ENCODE measurements at regions not wholly inside any gene's neighbourhood (a gene's known extent, or its start where the extent isn't known, plus 50 kb on each side); places are given as distances from the start of the nearest gene placed in this dataset.
A peak's percentile ranks its signal among the peaks of the same experiment; 100 is the strongest.

DNA sequence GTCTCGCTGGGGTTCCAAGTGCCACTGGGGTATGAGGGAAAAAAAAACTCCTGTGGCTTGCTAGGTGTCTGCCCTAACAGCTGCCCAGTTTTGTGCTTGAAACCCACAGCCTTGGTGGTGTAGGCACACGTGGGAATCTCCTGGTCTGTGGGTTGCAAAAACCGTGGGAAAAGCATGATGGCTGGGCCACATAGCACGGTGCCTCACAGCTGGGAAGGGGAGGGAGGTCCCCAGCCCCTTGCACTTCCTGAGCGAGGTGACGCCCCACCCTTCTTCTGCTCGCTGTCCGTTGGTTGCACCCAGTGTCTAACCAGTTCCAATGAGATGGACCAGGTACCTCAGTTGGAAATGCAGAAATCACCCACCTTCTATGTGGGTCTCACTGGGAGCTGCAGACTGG, 144.3 kb downstream of the KBTBD8 start:
- Mint-ChIP-seq H3K36me3 (ENCODE audit: low read depth) (no peaks in the 10 kb centered on the region), H3K27ac (no peak overlapping the region), H3K4me1 (no peaks in the 10 kb centered on the region), H3K27me3 (ENCODE audit: insufficient read depth) (peaks cover 2% of the 10 kb centered on the region), H3K4me3 (no peak overlapping the region), H3K9me3 (peaks cover 16% of the 10 kb centered on the region)
- Histone ChIP-seq H3K4me3 (ENCODE audit: low read length) (no peak overlapping the region), H3K9me3 (ENCODE audit: control insufficient read depth, low read length) (no peaks in the 10 kb centered on the region), H3K27ac (ENCODE audit: low read depth, low read length) (no peak overlapping the region), H3K27me3 (ENCODE audit: control insufficient read depth, insufficient read depth, low read length, poor library complexity, severe bottlenecking) (no peaks in the 10 kb centered on the region), H3K9ac (ENCODE audit: extremely low read depth, low read length, poor library complexity, severe bottlenecking) (no peak overlapping the region), H3K4me1 (ENCODE audit: control insufficient read depth, insufficient read depth, low read length) (no peaks in the 10 kb centered on the region), H3K36me3 (ENCODE audit: control insufficient read depth, insufficient read depth, low read length) (no peaks in the 10 kb centered on the region)
- DNase-seq = no peak
- 91 to 95% methylated on average over 6 to 8 of the region's 8 CpGs for WGBS, 2 experiments (ENCODE audit: insufficient coverage in 1 of 2, insufficient read length in 1 of 2)
- TF ChIP-seq, protein P1, sequence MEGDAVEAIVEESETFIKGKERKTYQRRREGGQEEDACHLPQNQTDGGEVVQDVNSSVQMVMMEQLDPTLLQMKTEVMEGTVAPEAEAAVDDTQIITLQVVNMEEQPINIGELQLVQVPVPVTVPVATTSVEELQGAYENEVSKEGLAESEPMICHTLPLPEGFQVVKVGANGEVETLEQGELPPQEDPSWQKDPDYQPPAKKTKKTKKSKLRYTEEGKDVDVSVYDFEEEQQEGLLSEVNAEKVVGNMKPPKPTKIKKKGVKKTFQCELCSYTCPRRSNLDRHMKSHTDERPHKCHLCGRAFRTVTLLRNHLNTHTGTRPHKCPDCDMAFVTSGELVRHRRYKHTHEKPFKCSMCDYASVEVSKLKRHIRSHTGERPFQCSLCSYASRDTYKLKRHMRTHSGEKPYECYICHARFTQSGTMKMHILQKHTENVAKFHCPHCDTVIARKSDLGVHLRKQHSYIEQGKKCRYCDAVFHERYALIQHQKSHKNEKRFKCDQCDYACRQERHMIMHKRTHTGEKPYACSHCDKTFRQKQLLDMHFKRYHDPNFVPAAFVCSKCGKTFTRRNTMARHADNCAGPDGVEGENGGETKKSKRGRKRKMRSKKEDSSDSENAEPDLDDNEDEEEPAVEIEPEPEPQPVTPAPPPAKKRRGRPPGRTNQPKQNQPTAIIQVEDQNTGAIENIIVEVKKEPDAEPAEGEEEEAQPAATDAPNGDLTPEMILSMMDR (conservative IDR thresholded peaks at IDR 0.05) = no peak

DNA sequence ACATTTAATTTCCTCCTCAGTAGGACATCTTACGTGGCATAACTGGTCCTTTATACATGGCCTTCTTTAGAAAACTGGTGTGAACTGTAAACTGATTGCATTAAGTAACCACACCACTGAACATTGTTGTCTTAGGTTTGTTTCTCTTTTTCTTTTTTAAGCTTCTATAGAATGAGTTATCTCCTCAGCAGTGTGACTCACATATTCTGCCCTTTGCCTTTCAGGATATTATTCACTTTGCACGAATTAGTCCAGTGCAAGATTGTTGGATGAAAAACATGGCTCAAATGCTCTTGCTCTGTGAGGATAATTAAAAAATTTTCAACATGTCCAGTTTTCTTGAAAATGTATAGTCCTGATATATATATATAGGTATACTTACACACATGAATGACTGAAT, 147.6 kb downstream of the KBTBD8 start:
- peaks cover 13% of the 10 kb centered on the region for H3K9me3 Mint-ChIP-seq
- no peak overlapping the region for H3K27ac ChIP-seq (ENCODE audit: low read depth, low read length)
- H3K27ac Mint-ChIP-seq = no peak overlapping the region
- H3K9me3 ChIP-seq (ENCODE audit: control insufficient read depth, low read length) = no peaks in the 10 kb centered on the region
- WGBS, 2 experiments (ENCODE audit: insufficient coverage in 1 of 2, insufficient read length in 1 of 2) = 93 to 100% methylated on average over 2 of the region's 2 CpGs
- H3K4me3 Mint-ChIP-seq = no peak overlapping the region
- H3K9ac ChIP-seq (ENCODE audit: extremely low read depth, low read length, poor library complexity, severe bottlenecking) = no peak overlapping the region
- TF ChIP-seq, protein P1 (conservative IDR thresholded peaks at IDR 0.05) = no peak
- no peaks in the 10 kb centered on the region for H3K4me1 Mint-ChIP-seq
- H3K27me3 Mint-ChIP-seq (ENCODE audit: insufficient read depth) = peaks cover 1% of the 10 kb centered on the region
- H3K36me3 ChIP-seq (ENCODE audit: control insufficient read depth, insufficient read depth, low read length) = no peaks in the 10 kb centered on the region
- H3K36me3 Mint-ChIP-seq (ENCODE audit: low read depth) = no peaks in the 10 kb centered on the region
- no peak overlapping the region for H3K4me3 ChIP-seq (ENCODE audit: low read length)
- H3K27me3 ChIP-seq (ENCODE audit: control insufficient read depth, insufficient read depth, low read length, poor library complexity, severe bottlenecking) = no peaks in the 10 kb centered on the region
- no peak for DNase-seq
- H3K4me1 ChIP-seq (ENCODE audit: control insufficient read depth, insufficient read depth, low read length) = no peaks in the 10 kb centered on the region

DNA sequence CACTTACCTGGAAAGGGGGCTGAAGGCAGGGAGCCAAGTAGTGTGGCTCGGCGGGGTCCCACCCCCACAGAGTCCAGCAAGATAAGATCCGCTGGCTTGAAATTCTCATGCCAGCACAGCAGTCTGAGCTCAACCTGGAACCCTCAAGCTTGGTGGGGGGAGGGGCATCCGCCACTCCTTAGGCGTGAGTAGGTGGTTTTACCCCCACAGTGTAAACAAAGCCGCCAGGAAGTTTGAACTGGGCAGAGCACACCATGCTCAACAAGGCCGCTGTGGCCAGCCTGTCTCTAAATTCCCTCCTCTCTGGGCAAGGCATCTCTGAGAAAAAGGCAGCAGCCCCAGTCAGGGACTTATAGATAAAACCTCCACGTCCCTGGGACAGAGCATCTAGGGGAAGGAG, 156.3 kb downstream of the KBTBD8 start:
- H3K4me3 ChIP-seq (ENCODE audit: low read length) = no peak overlapping the region
- no peaks in the 10 kb centered on the region for H3K9me3 ChIP-seq (ENCODE audit: control insufficient read depth, low read length)
- no peak overlapping the region for H3K27ac Mint-ChIP-seq
- peaks cover 13% of the 10 kb centered on the region for H3K9me3 Mint-ChIP-seq
- H3K9ac ChIP-seq (ENCODE audit: extremely low read depth, low read length, poor library complexity, severe bottlenecking) = no peak overlapping the region
- H3K27ac ChIP-seq (ENCODE audit: low read depth, low read length) = no peak overlapping the region
- no peaks in the 10 kb centered on the region for H3K36me3 Mint-ChIP-seq (ENCODE audit: low read depth)
- WGBS, 2 experiments (ENCODE audit: insufficient coverage in 1 of 2, insufficient read length in 1 of 2) = 77 to 89% methylated on average over 5 to 8 of the region's 8 CpGs
- H3K4me1 ChIP-seq (ENCODE audit: control insufficient read depth, insufficient read depth, low read length) = no peaks in the 10 kb centered on the region
- H3K36me3 ChIP-seq (ENCODE audit: control insufficient read depth, insufficient read depth, low read length) = no peaks in the 10 kb centered on the region
- no peaks in the 10 kb centered on the region for H3K27me3 ChIP-seq (ENCODE audit: control insufficient read depth, insufficient read depth, low read length, poor library complexity, severe bottlenecking)
- TF ChIP-seq, protein P1 (conservative IDR thresholded peaks at IDR 0.05) = no peak
- peaks cover 6% of the 10 kb centered on the region for H3K4me1 Mint-ChIP-seq
- peak; percentile 72 for DNase-seq
- H3K4me3 Mint-ChIP-seq = no peak overlapping the region
- H3K27me3 Mint-ChIP-seq (ENCODE audit: insufficient read depth) = no peaks in the 10 kb centered on the region
